Prostate gland (tissue), 2 donors: ENCODE measurements at regions not wholly inside any gene's neighbourhood (a gene's known extent, or its start where the extent isn't known, plus 50 kb on each side); places are given as distances from the start of the nearest gene placed in this dataset.

Experiments
- DNase-seq: peaks from one replicate; pipeline ENCODE4 v3.0.0-alpha.2; 2019; ENCODE audit warnings: low spot score
- H3K27ac ChIP-seq, 2 donors: fragments of 200-600 bp; sonication (generic); 2 replicates each; pipeline ENCODE4 v1.5.1; 2017 to 2019
- H3K27me3 ChIP-seq: fragments of 200-600 bp; sonication (generic); replicated peaks from 2 replicates; pipeline ENCODE4 v1.5.1; 2019; ENCODE audit not compliant: insufficient read depth
- H3K36me3 ChIP-seq, 2 donors: fragments of 200-600 bp; sonication (generic); 1 replicate in 1 of 2; 2 replicates in 1 of 2; pipeline versions ENCODE4 v1.5.1 to v1.8.1; 2017 to 2019
- H3K4me1 ChIP-seq: fragments of 200-600 bp; sonication (generic); replicated peaks from 2 replicates; pipeline ENCODE4 v1.5.1; 2019
- H3K4me3 ChIP-seq, 2 donors: fragments of 200-600 bp; sonication (generic); 2 replicates each; pipeline ENCODE4 v1.5.1; 2017 to 2019
- H3K9me3 ChIP-seq: fragments of 200-600 bp; sonication (generic); 2 replicates; pipeline ENCODE4 v1.5.1; 2017
- POLR2A ChIP-seq: fragments of 450-650 bp; IDR thresholded peaks from one replicate; pipeline ENCODE4 v1.6.1; 2016; ENCODE audit warnings: antibody characterized with exemption, mild to moderate bottlenecking
- POLR2AphosphoS5 ChIP-seq: sonication (generic); formaldehyde crosslinking; IDR thresholded peaks from one replicate; pipeline ENCODE4 v1.6.1; 2017; ENCODE audit warnings: antibody characterized with exemption
- WGBS: methylation state at CpG from one replicate; pipeline ENCODE4 v1.1.5; 2018; 5-methylcytosine and 5-hydroxymethylcytosine counted together
- intact Hi-C: fragments of 100-400 bp; cut with DNase I; formaldehyde crosslinking; loops from one replicate; pipeline ENCODE4 v1.14.2; 2022
- TF ChIP-seq, protein P1 (sequence below), 4 experiments: fragments of 200-600 bp in 2 of 4; fragments of 450-650 bp in 2 of 4; sonication (generic) in 2 of 4; IDR thresholded peaks; 1 replicate in 3 of 4; 2 replicates in 1 of 4; pipeline ENCODE4 v1.5.1; 2016 to 2019; ENCODE audit warnings: antibody characterized with exemption in 4 of 4, mild to moderate bottlenecking in 2 of 4, moderate library complexity in 2 of 4

DNA sequence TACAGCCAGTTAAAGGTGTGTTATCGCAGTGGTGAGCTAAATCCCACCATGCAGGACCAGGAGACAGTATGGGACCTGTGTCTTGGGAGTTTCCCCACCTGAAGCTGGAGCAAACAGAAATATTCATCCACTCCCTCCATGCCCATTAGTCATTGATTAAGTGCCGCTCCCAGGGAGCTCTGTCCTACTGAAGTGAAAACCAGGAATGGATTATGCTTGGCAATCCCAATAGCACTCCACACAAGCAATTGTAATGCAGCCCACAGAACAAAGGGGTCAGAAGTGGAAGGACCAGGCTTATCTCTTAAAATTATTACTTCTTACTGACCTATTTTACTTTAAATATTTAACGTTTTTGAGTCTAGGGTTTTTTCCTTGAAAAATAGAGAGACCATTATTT is 1005.4 kb downstream of the ADGRL2 start:
- intact Hi-C loops, result no loop called here
- Histone ChIP-seq H3K9me3 (no peaks in the 10 kb centered on the region), H3K27ac (no peak overlapping the region), H3K4me3 (no peak overlapping the region), H3K4me1 (no peaks in the 10 kb centered on the region), H3K27me3 (no peaks in the 10 kb centered on the region), H3K36me3 (no peaks in the 10 kb centered on the region)
- WGBS, result 82% methylated on average over 3 of the region's 3 CpGs
- DNase-seq, result no peak
- TF ChIP-seq POLR2A (no peak), POLR2AphosphoS5 (no peak)
- TF ChIP-seq, protein P1, sequence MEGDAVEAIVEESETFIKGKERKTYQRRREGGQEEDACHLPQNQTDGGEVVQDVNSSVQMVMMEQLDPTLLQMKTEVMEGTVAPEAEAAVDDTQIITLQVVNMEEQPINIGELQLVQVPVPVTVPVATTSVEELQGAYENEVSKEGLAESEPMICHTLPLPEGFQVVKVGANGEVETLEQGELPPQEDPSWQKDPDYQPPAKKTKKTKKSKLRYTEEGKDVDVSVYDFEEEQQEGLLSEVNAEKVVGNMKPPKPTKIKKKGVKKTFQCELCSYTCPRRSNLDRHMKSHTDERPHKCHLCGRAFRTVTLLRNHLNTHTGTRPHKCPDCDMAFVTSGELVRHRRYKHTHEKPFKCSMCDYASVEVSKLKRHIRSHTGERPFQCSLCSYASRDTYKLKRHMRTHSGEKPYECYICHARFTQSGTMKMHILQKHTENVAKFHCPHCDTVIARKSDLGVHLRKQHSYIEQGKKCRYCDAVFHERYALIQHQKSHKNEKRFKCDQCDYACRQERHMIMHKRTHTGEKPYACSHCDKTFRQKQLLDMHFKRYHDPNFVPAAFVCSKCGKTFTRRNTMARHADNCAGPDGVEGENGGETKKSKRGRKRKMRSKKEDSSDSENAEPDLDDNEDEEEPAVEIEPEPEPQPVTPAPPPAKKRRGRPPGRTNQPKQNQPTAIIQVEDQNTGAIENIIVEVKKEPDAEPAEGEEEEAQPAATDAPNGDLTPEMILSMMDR (IDR thresholded peaks at IDR 0.05), result no peak

DNA sequence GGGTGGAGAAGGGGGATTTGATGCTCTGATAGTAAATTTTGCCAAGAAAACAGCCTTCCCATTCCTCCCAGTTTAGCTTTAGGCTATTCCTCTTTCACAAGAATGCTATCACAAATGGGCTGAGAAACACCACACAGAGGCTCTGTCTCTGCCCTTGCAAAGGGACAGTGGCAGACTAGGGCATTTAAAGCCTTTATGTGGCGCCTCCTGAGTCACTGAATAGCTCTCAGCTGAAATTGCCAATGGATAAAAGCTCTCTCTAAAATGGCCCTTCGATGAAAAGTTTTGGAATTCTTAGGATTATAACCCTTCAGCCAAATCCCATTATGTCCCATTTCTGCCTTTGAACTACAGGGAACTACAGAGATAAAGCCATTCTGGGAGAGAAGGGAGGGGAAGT is 1000.4 kb downstream of the ADGRL2 start:
- Histone ChIP-seq H3K9me3 (no peaks in the 10 kb centered on the region), H3K36me3 (no peaks in the 10 kb centered on the region), H3K4me3 (no peak overlapping the region), H3K4me1 (no peaks in the 10 kb centered on the region), H3K27me3 (no peaks in the 10 kb centered on the region), H3K27ac (no peak overlapping the region)
- no peak for DNase-seq
- intact Hi-C loops, result no loop called here
- no peak for TF ChIP-seq POLR2AphosphoS5
- TF ChIP-seq, protein P1 (IDR thresholded peaks at IDR 0.05), result no peak
- TF ChIP-seq POLR2A, result no peak
- 77% methylated on average over 2 of the region's 2 CpGs for WGBS

DNA sequence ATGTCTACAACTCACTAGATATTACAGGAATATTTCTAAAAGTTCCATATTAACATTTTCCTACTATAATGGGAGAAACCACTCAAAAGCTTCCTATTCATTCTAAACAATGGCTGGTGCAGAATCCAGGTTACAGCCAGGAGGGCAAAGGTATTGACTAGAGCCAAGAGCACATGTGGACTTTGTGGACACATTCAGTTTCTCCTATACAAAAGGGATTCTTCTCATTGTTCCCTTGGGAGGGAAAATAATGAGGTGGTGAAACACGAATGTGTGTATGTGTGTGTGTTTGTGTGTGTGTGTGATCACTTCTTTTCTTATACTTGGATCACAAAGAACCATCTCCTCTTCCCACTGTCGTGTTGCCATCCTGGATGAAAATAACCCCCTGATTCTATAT is 1000.0 kb downstream of the ADGRL2 start:
- Histone ChIP-seq H3K27me3 (no peaks in the 10 kb centered on the region), H3K4me3 (no peak overlapping the region), H3K4me1 (no peaks in the 10 kb centered on the region), H3K9me3 (no peaks in the 10 kb centered on the region), H3K27ac (no peak overlapping the region), H3K36me3 (no peaks in the 10 kb centered on the region)
- no peak for TF ChIP-seq POLR2AphosphoS5
- TF ChIP-seq, protein P1 (IDR thresholded peaks at IDR 0.05), result no peak
- TF ChIP-seq POLR2A, result no peak
- no peak for DNase-seq
- intact Hi-C loops, result no loop called here
- WGBS, result 77% methylated on average over 2 of the region's 2 CpGs

DNA sequence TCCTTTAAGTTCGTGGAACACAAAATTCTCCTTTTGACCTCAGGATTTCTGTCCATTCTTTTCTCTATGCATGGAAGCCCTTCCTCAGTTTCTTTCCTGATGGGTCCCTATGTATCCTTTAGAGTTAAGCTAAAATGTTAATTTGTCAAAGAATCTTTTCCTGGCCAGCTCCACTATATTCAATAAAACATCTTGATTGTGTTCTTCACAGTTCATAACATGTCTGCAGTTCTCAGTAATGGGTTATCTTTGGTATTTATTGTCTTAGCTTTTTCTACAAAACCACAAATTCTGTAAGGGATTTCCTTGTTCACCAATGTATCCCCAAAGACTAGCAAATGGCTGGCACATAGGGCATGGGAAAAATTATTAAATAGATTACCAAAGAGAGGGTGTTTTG is 998.5 kb downstream of the ADGRL2 start:
- Histone ChIP-seq H3K27me3 (no peaks in the 10 kb centered on the region), H3K27ac (no peak overlapping the region), H3K4me1 (no peaks in the 10 kb centered on the region), H3K4me3 (no peak overlapping the region), H3K36me3 (no peaks in the 10 kb centered on the region), H3K9me3 (no peaks in the 10 kb centered on the region)
- intact Hi-C loops, result no loop called here
- no peak for DNase-seq
- TF ChIP-seq POLR2A (no peak), POLR2AphosphoS5 (no peak)
- TF ChIP-seq, protein P1 (IDR thresholded peaks at IDR 0.05), result no peak
- no CpG with 5 or more reads among the region's 1 CpG for WGBS

GRCh38 chr1:82795508-82796149 is 994.9 kb downstream of the ADGRL2 start:
- no peak for DNase-seq
- no peaks in the 10 kb centered on the region for H3K27me3 ChIP-seq
- TF ChIP-seq, protein P1 (IDR thresholded peaks at IDR 0.05), result no peak
- TF ChIP-seq POLR2AphosphoS5 (no peak), POLR2A (no peak)
- H3K9me3 ChIP-seq, result no peaks in the 10 kb centered on the region
- 87% methylated on average over 3 of the region's 3 CpGs for WGBS
- H3K36me3 ChIP-seq, result no peaks in the 10 kb centered on the region
- H3K27ac ChIP-seq, result no peak overlapping the region
- H3K4me3 ChIP-seq, result no peak overlapping the region
- H3K4me1 ChIP-seq, result no peaks in the 10 kb centered on the region
- intact Hi-C loops, result no loop called here
